ENCODE measurements at regions not wholly inside any gene's neighbourhood (a gene's known extent, or its start where the extent isn't known, plus 50 kb on each side); places are given as distances from the start of the nearest gene placed in this dataset.

DNA sequence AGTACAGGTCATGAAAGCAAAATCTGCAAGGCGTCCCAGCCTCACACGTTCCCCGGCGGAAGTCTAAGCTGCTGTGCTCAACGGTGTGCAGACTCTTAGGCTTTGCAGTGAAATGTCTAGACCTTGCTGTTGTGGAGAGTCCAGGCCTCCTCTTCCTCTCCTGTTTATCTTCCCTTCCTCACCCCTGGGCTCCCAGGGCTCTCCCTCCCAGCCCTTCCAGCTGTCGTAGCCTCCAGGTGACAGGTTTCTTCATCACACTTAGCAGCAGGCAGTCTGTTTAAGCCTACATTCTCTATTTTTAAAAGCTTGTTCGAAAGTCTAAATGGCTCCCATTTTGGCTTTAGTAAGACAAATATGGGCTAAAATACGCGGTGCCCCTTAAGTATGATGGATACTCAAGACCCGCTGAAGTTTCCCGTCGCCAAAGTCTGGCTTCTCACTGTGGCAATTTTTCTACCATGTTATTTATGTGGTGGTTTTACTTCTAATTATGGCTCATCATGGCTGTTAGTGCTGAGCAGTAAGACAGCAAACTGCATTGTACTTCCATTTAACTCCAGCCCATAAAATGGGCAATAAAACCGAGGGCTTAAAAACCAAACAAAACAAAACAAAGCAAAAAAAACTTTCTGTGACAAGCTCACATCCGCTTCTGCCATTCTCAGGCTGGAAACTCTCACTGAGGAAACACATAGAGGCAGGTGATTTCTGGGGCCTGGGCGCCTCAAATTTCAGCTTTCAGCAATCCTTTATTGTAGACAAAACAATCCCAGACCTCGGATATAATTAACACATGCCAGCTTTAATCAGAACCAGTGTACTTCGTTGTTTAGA, 243.2 kb downstream of the SNX10 start:
- no peaks in the 10 kb centered on the region for H3K9me2 ChIP-seq (replicated peaks; ENCODE audit: insufficient read depth, low read length)
- H3K36me3 ChIP-seq (ENCODE audit: insufficient read depth, low read length), result no peaks in the 10 kb centered on the region
- no peaks in the 10 kb centered on the region for H3K9me3 ChIP-seq (ENCODE audit: low read length)
- H3K4me1 ChIP-seq (ENCODE audit: low read length), result no peaks in the 10 kb centered on the region
- no peak overlapping the region for H3K27ac ChIP-seq (ENCODE audit: low read length)
- H3K4me2 ChIP-seq (ENCODE audit: low read depth, low read length, poor library complexity, severe bottlenecking), result no peak overlapping the region
- H3K79me2 ChIP-seq (ENCODE audit: low read length), result no peaks in the 10 kb centered on the region
- no peak overlapping the region for H2AFZ ChIP-seq (ENCODE audit: low read length)
- DNase-seq, result no peak
- H3K4me3 ChIP-seq (ENCODE audit: low read length), result no peak overlapping the region
- no peak overlapping the region for H3K9ac ChIP-seq (ENCODE audit: low read length)
- no peaks in the 10 kb centered on the region for H4K20me1 ChIP-seq (ENCODE audit: insufficient read depth, low read depth, low read length)
- no peaks in the 10 kb centered on the region for H3K27me3 ChIP-seq (ENCODE audit: low read length)

- Histone ChIP-seq H3K79me2 (ENCODE audit: low read length) (no peaks in the 10 kb centered on the region), H4K20me1 (ENCODE audit: insufficient read depth, low read depth, low read length) (no peaks in the 10 kb centered on the region), H2AFZ (ENCODE audit: low read length) (no peak overlapping the region), H3K9me3 (ENCODE audit: low read length) (no peaks in the 10 kb centered on the region), H3K36me3 (ENCODE audit: insufficient read depth, low read length) (no peaks in the 10 kb centered on the region), H3K27me3 (ENCODE audit: low read length) (no peaks in the 10 kb centered on the region), H3K27ac (ENCODE audit: low read length) (no peak overlapping the region), H3K4me2 (ENCODE audit: low read depth, low read length, poor library complexity, severe bottlenecking) (no peak overlapping the region), H3K9me2 (replicated peaks; ENCODE audit: insufficient read depth, low read length) (no peaks in the 10 kb centered on the region), H3K4me1 (ENCODE audit: low read length) (no peaks in the 10 kb centered on the region), H3K9ac (ENCODE audit: low read length) (no peak overlapping the region), H3K4me3 (ENCODE audit: low read length) (no peak overlapping the region)
- no peak for DNase-seq
These were observed 243.9 kb downstream of the SNX10 start for GRCh38 chr7:26535483-26536007.

- H2AFZ ChIP-seq (ENCODE audit: low read length), result no peak overlapping the region
- no peaks in the 10 kb centered on the region for H3K27me3 ChIP-seq (ENCODE audit: low read length)
- H3K4me2 ChIP-seq (ENCODE audit: low read depth, low read length, poor library complexity, severe bottlenecking), result no peak overlapping the region
- no peak overlapping the region for H3K9ac ChIP-seq (ENCODE audit: low read length)
- no peak overlapping the region for H3K4me3 ChIP-seq (ENCODE audit: low read length)
- H4K20me1 ChIP-seq (ENCODE audit: insufficient read depth, low read depth, low read length), result no peaks in the 10 kb centered on the region
- H3K79me2 ChIP-seq (ENCODE audit: low read length), result no peaks in the 10 kb centered on the region
- no peaks in the 10 kb centered on the region for H3K9me3 ChIP-seq (ENCODE audit: low read length)
- H3K36me3 ChIP-seq (ENCODE audit: insufficient read depth, low read length), result no peaks in the 10 kb centered on the region
- no peak for DNase-seq
- no peaks in the 10 kb centered on the region for H3K4me1 ChIP-seq (ENCODE audit: low read length)
- no peak overlapping the region for H3K27ac ChIP-seq (ENCODE audit: low read length)
- no peaks in the 10 kb centered on the region for H3K9me2 ChIP-seq (replicated peaks; ENCODE audit: insufficient read depth, low read length)
These were observed 246.6 kb downstream of the SNX10 start for GRCh38 chr7:26538216-26538615.

DNA sequence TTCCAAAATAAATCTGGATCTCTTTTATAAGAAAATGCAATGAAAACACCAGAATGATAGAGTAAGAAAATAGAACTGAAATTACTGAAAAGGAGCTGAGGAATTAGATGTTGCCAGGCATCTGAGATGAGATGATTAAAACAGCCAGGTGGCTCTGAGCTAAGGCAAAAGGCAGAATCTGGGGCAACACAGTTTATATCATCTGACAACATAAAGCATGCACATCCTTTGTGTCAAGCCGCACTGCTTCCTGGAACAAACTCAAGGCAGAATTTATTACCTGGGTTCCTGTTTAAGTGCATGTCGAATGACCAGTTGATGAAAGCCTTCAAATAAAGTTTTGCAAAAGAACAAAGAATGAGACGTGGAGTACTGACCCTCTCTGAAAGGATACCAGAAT, 247.0 kb downstream of the SNX10 start:
- no peak overlapping the region for H3K4me3 ChIP-seq (ENCODE audit: low read length)
- no peaks in the 10 kb centered on the region for H4K20me1 ChIP-seq (ENCODE audit: insufficient read depth, low read depth, low read length)
- no peaks in the 10 kb centered on the region for H3K36me3 ChIP-seq (ENCODE audit: insufficient read depth, low read length)
- no peak overlapping the region for H3K9ac ChIP-seq (ENCODE audit: low read length)
- no peak overlapping the region for H3K4me2 ChIP-seq (ENCODE audit: low read depth, low read length, poor library complexity, severe bottlenecking)
- H3K27me3 ChIP-seq (ENCODE audit: low read length), result no peaks in the 10 kb centered on the region
- H3K4me1 ChIP-seq (ENCODE audit: low read length), result no peaks in the 10 kb centered on the region
- no peaks in the 10 kb centered on the region for H3K79me2 ChIP-seq (ENCODE audit: low read length)
- no peaks in the 10 kb centered on the region for H3K9me3 ChIP-seq (ENCODE audit: low read length)
- no peak overlapping the region for H2AFZ ChIP-seq (ENCODE audit: low read length)
- H3K9me2 ChIP-seq (replicated peaks; ENCODE audit: insufficient read depth, low read length), result no peaks in the 10 kb centered on the region
- H3K27ac ChIP-seq (ENCODE audit: low read length), result no peak overlapping the region
- no peak for DNase-seq

- Histone ChIP-seq H3K4me2 (ENCODE audit: low read depth, low read length, poor library complexity, severe bottlenecking) (no peak overlapping the region), H3K4me1 (ENCODE audit: low read length) (no peaks in the 10 kb centered on the region), H3K9me2 (replicated peaks; ENCODE audit: insufficient read depth, low read length) (no peaks in the 10 kb centered on the region), H3K36me3 (ENCODE audit: insufficient read depth, low read length) (no peaks in the 10 kb centered on the region), H3K79me2 (ENCODE audit: low read length) (no peaks in the 10 kb centered on the region), H3K27ac (ENCODE audit: low read length) (no peak overlapping the region), H3K4me3 (ENCODE audit: low read length) (no peak overlapping the region), H4K20me1 (ENCODE audit: insufficient read depth, low read depth, low read length) (no peaks in the 10 kb centered on the region), H3K9me3 (ENCODE audit: low read length) (no peaks in the 10 kb centered on the region), H2AFZ (ENCODE audit: low read length) (no peak overlapping the region), H3K9ac (ENCODE audit: low read length) (no peak overlapping the region), H3K27me3 (ENCODE audit: low read length) (no peaks in the 10 kb centered on the region)
- DNase-seq, result no peak
These were observed 251.7 kb downstream of the SNX10 start for GRCh38 chr7:26543340-26543739.

DNA sequence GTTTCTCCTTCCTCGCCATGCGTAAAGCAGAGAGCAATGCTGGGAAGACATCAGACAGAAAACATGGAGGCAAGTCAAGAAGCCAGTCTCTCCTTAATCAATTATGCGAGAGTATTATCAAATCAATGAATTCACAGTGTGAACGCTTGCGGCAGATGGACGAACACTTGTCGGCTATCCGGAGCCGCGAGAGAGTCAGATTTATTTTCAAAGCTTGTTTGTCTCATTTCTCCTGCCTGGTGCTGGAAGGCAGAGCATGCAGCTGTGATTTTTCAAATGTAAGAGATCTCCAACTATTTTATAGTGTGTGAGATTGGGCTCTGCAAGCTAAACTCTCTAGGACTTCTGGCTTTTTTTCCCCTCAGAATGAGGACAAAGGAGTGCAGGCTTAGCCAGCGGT, 252.3 kb downstream of the SNX10 start:
- H3K9me2 ChIP-seq (replicated peaks; ENCODE audit: insufficient read depth, low read length), result no peaks in the 10 kb centered on the region

GRCh38 chr7:26546508-26547053, 254.9 kb downstream of the SNX10 start:
- Histone ChIP-seq H3K9me3 (ENCODE audit: low read length) (no peaks in the 10 kb centered on the region), H4K20me1 (ENCODE audit: insufficient read depth, low read depth, low read length) (no peaks in the 10 kb centered on the region), H3K9ac (ENCODE audit: low read length) (no peak overlapping the region), H2AFZ (ENCODE audit: low read length) (no peak overlapping the region), H3K79me2 (ENCODE audit: low read length) (no peaks in the 10 kb centered on the region), H3K36me3 (ENCODE audit: insufficient read depth, low read length) (no peaks in the 10 kb centered on the region), H3K4me3 (ENCODE audit: low read length) (no peak overlapping the region), H3K27me3 (ENCODE audit: low read length) (no peaks in the 10 kb centered on the region), H3K4me2 (ENCODE audit: low read depth, low read length, poor library complexity, severe bottlenecking) (no peak overlapping the region), H3K4me1 (ENCODE audit: low read length) (no peaks in the 10 kb centered on the region), H3K9me2 (replicated peaks; ENCODE audit: insufficient read depth, low read length) (no peaks in the 10 kb centered on the region), H3K27ac (ENCODE audit: low read length) (no peak overlapping the region)
- no peak for DNase-seq

More for the DNA sequence above, 252.3 kb downstream of the SNX10 start:
- H3K4me2 ChIP-seq (ENCODE audit: low read depth, low read length, poor library complexity, severe bottlenecking), result no peak overlapping the region
- H4K20me1 ChIP-seq (ENCODE audit: insufficient read depth, low read depth, low read length), result no peaks in the 10 kb centered on the region
- H3K27ac ChIP-seq (ENCODE audit: low read length), result no peak overlapping the region
- H3K79me2 ChIP-seq (ENCODE audit: low read length), result no peaks in the 10 kb centered on the region
- DNase-seq, result no peak
- H3K36me3 ChIP-seq (ENCODE audit: insufficient read depth, low read length), result no peaks in the 10 kb centered on the region
- no peak overlapping the region for H3K9ac ChIP-seq (ENCODE audit: low read length)
- no peaks in the 10 kb centered on the region for H3K4me1 ChIP-seq (ENCODE audit: low read length)
- no peak overlapping the region for H3K4me3 ChIP-seq (ENCODE audit: low read length)
- no peak overlapping the region for H2AFZ ChIP-seq (ENCODE audit: low read length)
- H3K27me3 ChIP-seq (ENCODE audit: low read length), result no peaks in the 10 kb centered on the region
- no peaks in the 10 kb centered on the region for H3K9me3 ChIP-seq (ENCODE audit: low read length)

DNA sequence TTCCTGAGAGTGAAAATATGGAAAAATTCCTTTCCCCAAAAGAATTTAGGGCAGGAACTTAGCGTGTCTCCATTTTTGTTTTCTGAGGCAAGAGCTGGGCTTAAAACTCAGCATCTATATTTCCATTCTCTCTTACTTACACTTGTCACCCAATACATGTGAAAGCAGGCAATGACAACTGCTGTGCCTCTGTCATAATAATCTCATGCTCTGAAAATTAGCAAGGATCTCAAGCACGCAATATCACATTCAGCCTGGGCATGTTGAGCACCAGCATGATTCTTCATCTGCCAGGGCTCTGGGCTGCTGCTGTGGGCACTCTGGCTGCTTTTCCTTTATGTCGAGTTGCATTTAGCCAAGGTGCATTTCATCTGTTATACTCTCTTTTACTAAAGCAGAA, 255.5 kb downstream of the SNX10 start:
- Histone ChIP-seq H4K20me1 (ENCODE audit: insufficient read depth, low read depth, low read length) (no peaks in the 10 kb centered on the region), H2AFZ (ENCODE audit: low read length) (no peak overlapping the region), H3K9me3 (ENCODE audit: low read length) (no peaks in the 10 kb centered on the region), H3K4me2 (ENCODE audit: low read depth, low read length, poor library complexity, severe bottlenecking) (no peak overlapping the region), H3K4me3 (ENCODE audit: low read length) (no peak overlapping the region), H3K9ac (ENCODE audit: low read length) (no peak overlapping the region), H3K27me3 (ENCODE audit: low read length) (no peaks in the 10 kb centered on the region), H3K9me2 (replicated peaks; ENCODE audit: insufficient read depth, low read length) (no peaks in the 10 kb centered on the region), H3K27ac (ENCODE audit: low read length) (no peak overlapping the region), H3K79me2 (ENCODE audit: low read length) (no peaks in the 10 kb centered on the region), H3K36me3 (ENCODE audit: insufficient read depth, low read length) (no peaks in the 10 kb centered on the region), H3K4me1 (ENCODE audit: low read length) (no peaks in the 10 kb centered on the region)
- no peak for DNase-seq
